ENCODE measurements at regions not wholly inside any gene's neighbourhood (a gene's known extent, or its start where the extent isn't known, plus 50 kb on each side); places are given as distances from the start of the nearest gene placed in this dataset.

GRCh38 chr9:31336386-31336785, 1048.1 kb upstream of the ACO1 start:
- TF ChIP-seq CTCF (conservative IDR thresholded peaks at IDR 0.05; ENCODE audit: low read length) (no peak), EZH2phosphoT487 (IDR thresholded peaks at IDR 0.05; ENCODE audit: borderline replicate concordance) (no peak)

All from Loucy (cell line).